BJ (cell line): ENCODE measurements at regions not wholly inside any gene's neighbourhood (a gene's known extent, or its start where the extent isn't known, plus 50 kb on each side); places are given as distances from the start of the nearest gene placed in this dataset.

ENCODE experiments used
- CTCF ChIA-PET: fragments of 350-600 bp; formaldehyde crosslinking; extraction: SDS; loops from one replicate; lab custom pipeline; 2021; ENCODE audit warnings: antibody characterized with exemption, inconsistent platforms; lab: Yijun Ruan, JAX
- POLR2A ChIA-PET: fragments of 300-600 bp; sonication (Branson Sonifier 250); formaldehyde crosslinking; extraction: SDS; loops from one replicate; lab custom pipeline; 2021; ENCODE audit warnings: antibody characterized with exemption; lab: Charles Lee
- DNase-seq: peaks from one replicate; pipeline ENCODE4 v3.0.0-alpha.2; 2011; ENCODE audit warnings: low read depth
- H3K27me3 ChIP-seq: 2 replicates; pipeline ENCODE4 v1.6.0; 2011; ENCODE audit warnings: low read length; ENCODE audit not compliant: control insufficient read depth, insufficient read depth
- H3K36me3 ChIP-seq: 2 replicates; pipeline ENCODE4 v1.5.1; 2011; ENCODE audit warnings: low read length; ENCODE audit not compliant: control insufficient read depth, insufficient read depth
- H3K4me3 ChIP-seq: 2 replicates; pipeline ENCODE4 v1.5.1; 2011; ENCODE audit warnings: low read depth, mild to moderate bottlenecking, control low read depth, low read length
- TF ChIP-seq, protein P1 (sequence below): IDR thresholded peaks from 2 replicates; pipeline ENCODE4 v1.5.1; 2011; ENCODE audit warnings: low read depth, mild to moderate bottlenecking, control low read depth, inconsistent platforms, low read length, moderate library complexity; ENCODE audit not compliant: insufficient read depth

DNA sequence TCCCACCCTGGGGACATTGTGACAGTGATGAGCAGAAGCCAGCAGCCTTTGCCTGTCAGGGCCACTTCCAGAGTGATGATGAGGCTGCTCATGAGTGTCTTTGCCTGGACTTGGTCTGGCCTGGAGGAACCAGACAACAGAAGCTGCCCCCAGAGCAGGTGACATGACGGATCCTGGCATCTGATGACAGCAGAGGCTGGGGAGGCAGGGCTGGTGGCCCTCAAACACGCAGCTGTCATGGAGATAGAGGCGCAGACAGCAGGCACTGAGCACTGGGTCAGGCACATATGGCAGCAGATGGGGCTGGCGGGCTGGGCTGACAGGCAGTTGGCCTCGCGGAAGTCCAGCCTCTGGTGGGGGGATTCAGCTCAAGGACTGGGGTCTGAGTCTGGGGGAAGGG, 66.4 kb upstream of the STUM start:
- peaks cover 13% of the 10 kb centered on the region for H3K27me3 ChIP-seq
- no peak for DNase-seq
- ChIA-PET CTCF (no interaction called here), POLR2A (no interaction called here)
- TF ChIP-seq, protein P1, sequence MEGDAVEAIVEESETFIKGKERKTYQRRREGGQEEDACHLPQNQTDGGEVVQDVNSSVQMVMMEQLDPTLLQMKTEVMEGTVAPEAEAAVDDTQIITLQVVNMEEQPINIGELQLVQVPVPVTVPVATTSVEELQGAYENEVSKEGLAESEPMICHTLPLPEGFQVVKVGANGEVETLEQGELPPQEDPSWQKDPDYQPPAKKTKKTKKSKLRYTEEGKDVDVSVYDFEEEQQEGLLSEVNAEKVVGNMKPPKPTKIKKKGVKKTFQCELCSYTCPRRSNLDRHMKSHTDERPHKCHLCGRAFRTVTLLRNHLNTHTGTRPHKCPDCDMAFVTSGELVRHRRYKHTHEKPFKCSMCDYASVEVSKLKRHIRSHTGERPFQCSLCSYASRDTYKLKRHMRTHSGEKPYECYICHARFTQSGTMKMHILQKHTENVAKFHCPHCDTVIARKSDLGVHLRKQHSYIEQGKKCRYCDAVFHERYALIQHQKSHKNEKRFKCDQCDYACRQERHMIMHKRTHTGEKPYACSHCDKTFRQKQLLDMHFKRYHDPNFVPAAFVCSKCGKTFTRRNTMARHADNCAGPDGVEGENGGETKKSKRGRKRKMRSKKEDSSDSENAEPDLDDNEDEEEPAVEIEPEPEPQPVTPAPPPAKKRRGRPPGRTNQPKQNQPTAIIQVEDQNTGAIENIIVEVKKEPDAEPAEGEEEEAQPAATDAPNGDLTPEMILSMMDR = no peak
- no peaks in the 10 kb centered on the region for H3K36me3 ChIP-seq
- H3K4me3 ChIP-seq = no peak overlapping the region

DNA sequence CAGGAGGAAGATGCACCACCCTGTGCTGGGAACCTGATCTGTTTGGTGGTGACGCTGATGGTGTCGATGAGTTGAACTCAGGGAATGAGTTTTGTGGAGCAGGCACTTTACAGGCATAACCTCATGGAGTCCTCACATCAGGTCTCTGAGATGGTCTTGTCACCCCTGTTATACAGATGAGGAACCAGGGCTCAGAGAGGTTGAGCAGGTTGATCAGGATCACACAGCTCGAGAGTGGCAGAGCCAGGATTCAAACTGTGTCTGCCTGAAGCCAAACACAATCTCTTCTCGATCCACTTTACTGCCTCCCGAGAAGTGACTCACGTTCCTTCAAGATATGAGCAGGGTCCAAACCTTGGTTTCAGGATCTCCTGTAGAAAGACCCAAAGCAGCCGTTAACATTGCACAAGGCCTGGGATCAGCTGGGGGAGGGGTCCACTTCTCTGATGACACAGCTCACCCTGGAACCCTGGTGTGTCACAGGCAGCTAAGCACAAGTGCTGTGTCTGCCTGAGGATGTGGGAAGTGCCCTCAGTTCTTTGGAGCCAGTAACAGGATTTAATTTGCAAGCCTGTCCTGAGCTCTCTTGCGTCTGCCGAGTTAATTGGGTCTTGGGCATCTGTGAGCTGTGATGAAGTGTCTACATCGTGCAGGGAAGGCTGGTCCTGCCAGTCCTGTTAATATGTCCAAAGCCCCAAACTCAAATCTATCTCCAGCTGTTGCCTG, 65.4 kb upstream of the STUM start:
- DNase-seq = no peak
- H3K4me3 ChIP-seq = no peak overlapping the region
- peaks cover 13% of the 10 kb centered on the region for H3K27me3 ChIP-seq
- no peaks in the 10 kb centered on the region for H3K36me3 ChIP-seq
- ChIA-PET CTCF (interaction anchor here (1.1 kb wide), 1 partner anchor 15 kb away, joined by 4 read pairs; no protein-coding TSS in a partner anchor), POLR2A (no interaction called here)
- TF ChIP-seq, protein P1 = no peak

DNA sequence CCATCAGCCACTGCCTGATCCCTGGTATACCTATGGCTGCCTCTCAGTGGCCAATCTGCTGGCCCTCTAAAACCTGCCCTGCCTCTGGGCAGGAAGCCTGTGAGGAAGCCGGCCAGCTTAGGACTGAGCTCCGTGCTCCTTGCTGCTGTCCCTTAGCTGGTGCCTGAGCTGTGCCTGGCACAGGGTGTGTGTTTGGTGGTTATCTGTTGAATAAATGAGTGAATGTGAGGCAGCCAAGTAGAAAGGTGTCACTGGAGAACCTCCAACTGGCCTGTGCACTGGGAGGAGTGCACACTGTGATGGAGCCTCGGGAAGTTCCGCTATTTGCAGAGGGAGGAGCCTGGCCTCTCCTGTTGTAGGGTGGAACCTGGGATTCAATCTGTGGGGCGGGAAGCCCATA, 63.4 kb upstream of the STUM start:
- Histone ChIP-seq H3K4me3 (no peak overlapping the region), H3K36me3 (no peaks in the 10 kb centered on the region), H3K27me3 (peaks cover 11% of the 10 kb centered on the region)
- POLR2A ChIA-PET = no interaction called here
- CTCF ChIA-PET = no interaction called here
- no peak for DNase-seq
- TF ChIP-seq, protein P1 = no peak

DNA sequence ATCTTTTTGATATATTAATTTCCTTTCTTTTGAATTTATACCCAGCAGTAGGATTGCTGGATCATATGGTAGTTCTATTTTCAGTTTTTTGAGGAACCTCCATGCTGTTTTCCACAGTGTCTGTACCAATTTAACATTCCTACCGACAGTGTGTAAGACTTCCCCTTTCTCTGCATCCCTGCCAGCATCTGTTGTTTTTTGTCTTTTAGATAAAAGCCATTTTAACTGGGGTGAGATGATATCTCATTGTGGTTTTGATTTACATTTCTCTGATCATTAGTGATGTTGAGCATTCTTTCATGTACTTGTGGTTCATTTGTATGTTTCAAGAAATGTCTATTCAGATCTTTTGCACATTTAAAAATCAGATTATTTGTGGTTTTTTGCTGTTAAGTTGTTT, 62.4 kb upstream of the STUM start:
- CTCF ChIA-PET = no interaction called here
- Histone ChIP-seq H3K27me3 (peaks cover 10% of the 10 kb centered on the region), H3K4me3 (no peak overlapping the region), H3K36me3 (no peaks in the 10 kb centered on the region)
- POLR2A ChIA-PET = no interaction called here
- no peak for DNase-seq
- TF ChIP-seq, protein P1 = no peak

DNA sequence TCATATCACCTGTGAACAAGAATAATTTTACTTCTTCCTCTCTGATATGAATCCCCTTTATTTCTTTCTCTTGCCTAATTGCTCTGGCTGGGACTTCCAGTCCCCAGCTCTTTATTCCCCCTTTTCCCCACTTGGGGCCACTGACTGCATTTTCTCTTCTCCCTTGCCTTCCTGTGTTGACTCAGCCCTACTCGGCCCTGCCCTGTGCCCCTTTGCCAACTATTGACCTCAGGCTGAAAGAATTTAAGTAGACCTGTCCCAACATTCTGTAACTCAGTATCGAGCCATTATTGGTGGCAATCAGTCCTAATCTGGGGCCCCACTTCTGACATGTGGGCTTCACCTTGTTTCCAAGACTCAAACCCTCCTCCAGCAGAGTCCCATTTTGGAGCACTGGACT, 60.6 kb upstream of the STUM start:
- no peaks in the 10 kb centered on the region for H3K36me3 ChIP-seq
- TF ChIP-seq, protein P1 = no peak
- ChIA-PET POLR2A (no interaction called here), CTCF (no interaction called here)
- no peak overlapping the region for H3K4me3 ChIP-seq
- no peak for DNase-seq
- peaks cover 3% of the 10 kb centered on the region for H3K27me3 ChIP-seq
